ENCODE measurements at regions not wholly inside any gene's neighbourhood (a gene's known extent, or its start where the extent isn't known, plus 50 kb on each side); places are given as distances from the start of the nearest gene placed in this dataset.

DNA sequence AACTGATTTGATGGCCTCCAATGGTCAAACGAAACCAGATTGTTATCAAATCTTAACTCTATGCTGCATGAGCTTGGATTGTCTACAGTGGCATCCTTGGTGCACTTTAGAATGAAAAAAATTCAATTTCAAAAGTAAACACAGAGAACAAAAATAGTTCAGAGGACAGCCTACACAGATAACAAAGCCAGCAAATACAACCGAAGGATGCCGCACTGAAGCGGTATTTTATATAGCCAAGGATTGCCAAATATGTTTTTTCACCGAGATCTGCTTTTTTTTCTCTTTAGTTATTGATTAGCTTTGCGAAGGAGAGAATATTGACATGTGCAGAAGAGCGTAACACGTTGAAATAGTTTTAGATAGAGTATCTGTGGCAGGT, 72.0 kb downstream of the SLC4A3 start:
- no peak for DNase-seq
- Mint-ChIP-seq H3K27me3 (ENCODE audit: unreplicated experiment) (peaks cover 2% of the 10 kb centered on the region), H3K9me3 (ENCODE audit: unreplicated experiment) (no peaks in the 10 kb centered on the region), H3K27ac (ENCODE audit: unreplicated experiment) (no peak overlapping the region), H3K4me1 (ENCODE audit: low read depth, unreplicated experiment) (no peaks in the 10 kb centered on the region), H3K4me3 (ENCODE audit: unreplicated experiment) (no peak overlapping the region), H3K36me3 (ENCODE audit: unreplicated experiment) (no peaks in the 10 kb centered on the region)
- TF ChIP-seq, protein P1, sequence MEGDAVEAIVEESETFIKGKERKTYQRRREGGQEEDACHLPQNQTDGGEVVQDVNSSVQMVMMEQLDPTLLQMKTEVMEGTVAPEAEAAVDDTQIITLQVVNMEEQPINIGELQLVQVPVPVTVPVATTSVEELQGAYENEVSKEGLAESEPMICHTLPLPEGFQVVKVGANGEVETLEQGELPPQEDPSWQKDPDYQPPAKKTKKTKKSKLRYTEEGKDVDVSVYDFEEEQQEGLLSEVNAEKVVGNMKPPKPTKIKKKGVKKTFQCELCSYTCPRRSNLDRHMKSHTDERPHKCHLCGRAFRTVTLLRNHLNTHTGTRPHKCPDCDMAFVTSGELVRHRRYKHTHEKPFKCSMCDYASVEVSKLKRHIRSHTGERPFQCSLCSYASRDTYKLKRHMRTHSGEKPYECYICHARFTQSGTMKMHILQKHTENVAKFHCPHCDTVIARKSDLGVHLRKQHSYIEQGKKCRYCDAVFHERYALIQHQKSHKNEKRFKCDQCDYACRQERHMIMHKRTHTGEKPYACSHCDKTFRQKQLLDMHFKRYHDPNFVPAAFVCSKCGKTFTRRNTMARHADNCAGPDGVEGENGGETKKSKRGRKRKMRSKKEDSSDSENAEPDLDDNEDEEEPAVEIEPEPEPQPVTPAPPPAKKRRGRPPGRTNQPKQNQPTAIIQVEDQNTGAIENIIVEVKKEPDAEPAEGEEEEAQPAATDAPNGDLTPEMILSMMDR (IDR thresholded peaks at IDR 0.05; ENCODE audit: partially characterized antibody, unreplicated experiment): no peak

DNA sequence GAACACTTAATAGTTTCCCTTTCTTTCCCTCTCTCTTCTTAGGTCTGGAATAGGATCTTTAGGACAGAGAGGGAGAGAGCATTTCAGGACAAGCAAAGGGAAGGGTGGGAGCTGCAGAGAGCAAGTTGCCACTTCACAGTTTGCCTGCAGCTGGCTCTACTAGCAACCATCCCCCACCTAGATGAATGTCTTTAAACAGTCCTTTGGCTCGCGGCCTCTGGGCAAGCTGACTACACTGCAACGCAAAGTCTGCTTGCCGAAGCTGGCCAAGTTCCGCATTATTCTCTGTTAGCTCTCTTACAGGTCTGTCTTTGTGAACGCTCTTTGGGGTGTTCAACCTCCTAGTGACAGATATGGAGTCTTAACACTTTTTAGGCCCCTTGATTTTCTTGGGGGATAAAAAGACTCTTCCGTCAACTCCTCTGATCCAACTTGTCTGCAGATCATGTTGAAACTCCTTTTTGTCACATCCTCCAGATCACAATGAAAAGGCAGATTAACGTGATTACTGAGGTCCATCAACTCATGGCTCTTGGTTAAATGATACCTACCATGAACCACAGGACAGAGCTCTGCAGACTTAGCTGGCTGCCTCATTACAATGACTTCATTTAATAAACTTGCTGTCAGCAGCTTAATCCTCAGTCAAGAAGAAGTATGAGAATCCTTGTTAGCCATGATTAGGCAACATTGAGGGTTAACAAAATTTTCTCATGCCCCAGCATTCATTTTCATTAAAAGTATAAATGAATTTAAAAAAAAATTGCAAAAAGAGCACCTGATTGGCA, 74.6 kb downstream of the SLC4A3 start:
- DNase-seq: no peak
- Mint-ChIP-seq H3K27me3 (ENCODE audit: unreplicated experiment) (peaks cover 2% of the 10 kb centered on the region), H3K9me3 (ENCODE audit: unreplicated experiment) (no peaks in the 10 kb centered on the region), H3K36me3 (ENCODE audit: unreplicated experiment) (no peaks in the 10 kb centered on the region), H3K4me3 (ENCODE audit: unreplicated experiment) (no peak overlapping the region), H3K27ac (ENCODE audit: unreplicated experiment) (no peak overlapping the region), H3K4me1 (ENCODE audit: low read depth, unreplicated experiment) (no peaks in the 10 kb centered on the region)
- TF ChIP-seq, protein P1 (IDR thresholded peaks at IDR 0.05; ENCODE audit: partially characterized antibody, unreplicated experiment): no peak

GRCh38 chr2:219702796-219703545, 75.5 kb downstream of the SLC4A3 start:
- peaks cover 2% of the 10 kb centered on the region for H3K27me3 Mint-ChIP-seq (ENCODE audit: unreplicated experiment)
- H3K27ac Mint-ChIP-seq (ENCODE audit: unreplicated experiment): no peak overlapping the region
- H3K9me3 Mint-ChIP-seq (ENCODE audit: unreplicated experiment): no peaks in the 10 kb centered on the region
- TF ChIP-seq, protein P1 (IDR thresholded peaks at IDR 0.05; ENCODE audit: partially characterized antibody, unreplicated experiment): no peak
- no peak overlapping the region for H3K4me3 Mint-ChIP-seq (ENCODE audit: unreplicated experiment)
- DNase-seq: no peak
- H3K4me1 Mint-ChIP-seq (ENCODE audit: low read depth, unreplicated experiment): no peaks in the 10 kb centered on the region
- H3K36me3 Mint-ChIP-seq (ENCODE audit: unreplicated experiment): no peaks in the 10 kb centered on the region

GRCh38 chr2:219704878-219705277, 77.4 kb downstream of the SLC4A3 start:
- Mint-ChIP-seq H3K9me3 (ENCODE audit: unreplicated experiment) (no peaks in the 10 kb centered on the region), H3K27me3 (ENCODE audit: unreplicated experiment) (no peaks in the 10 kb centered on the region), H3K36me3 (ENCODE audit: unreplicated experiment) (no peaks in the 10 kb centered on the region), H3K27ac (ENCODE audit: unreplicated experiment) (no peak overlapping the region), H3K4me1 (ENCODE audit: low read depth, unreplicated experiment) (no peaks in the 10 kb centered on the region), H3K4me3 (ENCODE audit: unreplicated experiment) (no peak overlapping the region)
- DNase-seq: no peak
- TF ChIP-seq, protein P1 (IDR thresholded peaks at IDR 0.05; ENCODE audit: partially characterized antibody, unreplicated experiment): no peak

- H3K4me3 Mint-ChIP-seq (ENCODE audit: unreplicated experiment): no peak overlapping the region
- no peaks in the 10 kb centered on the region for H3K27me3 Mint-ChIP-seq (ENCODE audit: unreplicated experiment)
- H3K27ac Mint-ChIP-seq (ENCODE audit: unreplicated experiment): no peak overlapping the region
- H3K9me3 Mint-ChIP-seq (ENCODE audit: unreplicated experiment): no peaks in the 10 kb centered on the region
- no peak for DNase-seq
- no peaks in the 10 kb centered on the region for H3K4me1 Mint-ChIP-seq (ENCODE audit: low read depth, unreplicated experiment)
- TF ChIP-seq, protein P1 (IDR thresholded peaks at IDR 0.05; ENCODE audit: partially characterized antibody, unreplicated experiment): no peak
- no peaks in the 10 kb centered on the region for H3K36me3 Mint-ChIP-seq (ENCODE audit: unreplicated experiment)
These were observed 79.4 kb downstream of the SLC4A3 start for GRCh38 chr2:219706823-219707281.
